ENCODE measurements at regions not wholly inside any gene's neighbourhood (a gene's known extent, or its start where the extent isn't known, plus 50 kb on each side); places are given as distances from the start of the nearest gene placed in this dataset.
A peak's percentile ranks its signal among the peaks of the same experiment; 100 is the strongest.

GRCh38 chr6:50899306-50899870 is 80.7 kb downstream of the TFAP2B start:
- no peak for ATAC-seq
- TF ChIP-seq OSR1 (CRISPR knock-in tag; IDR thresholded peaks at IDR 0.05) (no peak), CSDC2 (CRISPR knock-in tag; IDR thresholded peaks at IDR 0.05) (no peak), ZFP30 (CRISPR knock-in tag; IDR thresholded peaks at IDR 0.05) (no peak), ISL1 (CRISPR knock-in tag; IDR thresholded peaks at IDR 0.05) (peak; percentile 77)

GRCh38 chr6:50902260-50902659 is 83.6 kb downstream of the TFAP2B start:
- no peak for ATAC-seq
- TF ChIP-seq ZNF565 (CRISPR knock-in tag; conservative IDR thresholded peaks at IDR 0.05; ENCODE audit: low read depth) (no peak), OSR1 (CRISPR knock-in tag; IDR thresholded peaks at IDR 0.05) (no peak), TOX (CRISPR knock-in tag; IDR thresholded peaks at IDR 0.05; ENCODE audit: borderline replicate concordance) (no peak), CREB5 (CRISPR knock-in tag; IDR thresholded peaks at IDR 0.05; ENCODE audit: low read depth) (no peak), ARNTL (CRISPR knock-in tag; IDR thresholded peaks at IDR 0.05; ENCODE audit: borderline replicate concordance, low read depth) (no peak), ISL1 (CRISPR knock-in tag; IDR thresholded peaks at IDR 0.05) (no peak), RARB (CRISPR knock-in tag; IDR thresholded peaks at IDR 0.05) (no peak), CSDC2 (CRISPR knock-in tag; IDR thresholded peaks at IDR 0.05) (no peak), ZFP30 (CRISPR knock-in tag; IDR thresholded peaks at IDR 0.05) (no peak), ZFP3 (CRISPR knock-in tag; IDR thresholded peaks at IDR 0.05) (no peak), ESRRG (CRISPR knock-in tag; IDR thresholded peaks at IDR 0.05) (no peak)

- ATAC-seq, result no peak
- no peak for TF ChIP-seq ZC3H10 (CRISPR knock-in tag; IDR thresholded peaks at IDR 0.05)
- TF ChIP-seq ZNF70 (CRISPR knock-in tag; IDR thresholded peaks at IDR 0.05), result no peak
- no peak for TF ChIP-seq POU6F1 (CRISPR knock-in tag; IDR thresholded peaks at IDR 0.05; ENCODE audit: borderline replicate concordance, low read depth)
- no peak for TF ChIP-seq RARB (CRISPR knock-in tag; IDR thresholded peaks at IDR 0.05)
- TF ChIP-seq GLIS3 (CRISPR knock-in tag; IDR thresholded peaks at IDR 0.05), result no peak
- no peak for TF ChIP-seq ZFP3 (CRISPR knock-in tag; IDR thresholded peaks at IDR 0.05)
- TF ChIP-seq BACH2 (CRISPR knock-in tag; IDR thresholded peaks at IDR 0.05; ENCODE audit: borderline replicate concordance), result no peak
- TF ChIP-seq TCF4 (CRISPR knock-in tag; IDR thresholded peaks at IDR 0.05; ENCODE audit: borderline replicate concordance), result no peak
- no peak for TF ChIP-seq TOX (CRISPR knock-in tag; IDR thresholded peaks at IDR 0.05; ENCODE audit: borderline replicate concordance)
- TF ChIP-seq ZNF8 (CRISPR knock-in tag; IDR thresholded peaks at IDR 0.05), result no peak
- no peak for TF ChIP-seq PATZ1 (CRISPR knock-in tag; IDR thresholded peaks at IDR 0.05; ENCODE audit: borderline replicate concordance)
- no peak for TF ChIP-seq OSR1 (CRISPR knock-in tag; IDR thresholded peaks at IDR 0.05)
- no peak for TF ChIP-seq ISL1 (CRISPR knock-in tag; IDR thresholded peaks at IDR 0.05)
- TF ChIP-seq CSDC2 (CRISPR knock-in tag; IDR thresholded peaks at IDR 0.05), result no peak
- no peak for TF ChIP-seq ZFP30 (CRISPR knock-in tag; IDR thresholded peaks at IDR 0.05)
- TF ChIP-seq TSHZ2 (CRISPR knock-in tag; IDR thresholded peaks at IDR 0.05), result no peak
- TF ChIP-seq CSRNP3 (CRISPR knock-in tag; IDR thresholded peaks at IDR 0.05), result no peak
- no peak for TF ChIP-seq SNAI2 (CRISPR knock-in tag; IDR thresholded peaks at IDR 0.05)
Observed at GRCh38 chr6:50905297-50905696, 86.6 kb downstream of the TFAP2B start.

All from SK-N-SH treated with all-trans-retinoic acid at 6 μM for 48 hours (cell line).